Amniotic stem cell (primary cell): ENCODE measurements at regions not wholly inside any gene's neighbourhood (a gene's known extent, or its start where the extent isn't known, plus 50 kb on each side); places are given as distances from the start of the nearest gene placed in this dataset.
"Not testable (repeated sequence)": the region's sequence is repeated elsewhere in the genome, so short reads cannot be mapped to it uniquely, and the experiment has no call there.

Experiments
- DNase-seq: peaks from one replicate; lab custom pipeline; 2025; lab: John Stamatoyannopoulos, UW

DNA sequence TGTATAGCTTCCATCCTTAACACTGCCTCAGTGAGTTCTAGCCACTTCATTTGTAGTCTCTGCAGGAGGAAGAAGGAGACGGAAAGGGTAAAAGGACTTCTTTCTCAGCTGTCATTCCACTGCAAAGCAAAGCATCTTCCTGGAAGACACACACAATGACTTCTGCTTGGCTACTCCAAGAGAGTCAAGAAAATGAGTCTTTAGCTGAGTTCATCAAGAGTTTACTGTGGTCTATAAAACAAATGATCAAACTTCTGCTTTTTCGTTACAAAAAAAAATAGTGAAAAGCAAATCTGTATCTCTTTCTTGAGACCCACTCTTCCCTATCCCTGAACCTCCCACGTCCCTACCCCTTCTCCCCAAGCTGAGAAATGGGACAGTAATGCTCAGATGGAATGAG lies 205.0 kb upstream of the AHR start:
- no peak for DNase-seq

DNA sequence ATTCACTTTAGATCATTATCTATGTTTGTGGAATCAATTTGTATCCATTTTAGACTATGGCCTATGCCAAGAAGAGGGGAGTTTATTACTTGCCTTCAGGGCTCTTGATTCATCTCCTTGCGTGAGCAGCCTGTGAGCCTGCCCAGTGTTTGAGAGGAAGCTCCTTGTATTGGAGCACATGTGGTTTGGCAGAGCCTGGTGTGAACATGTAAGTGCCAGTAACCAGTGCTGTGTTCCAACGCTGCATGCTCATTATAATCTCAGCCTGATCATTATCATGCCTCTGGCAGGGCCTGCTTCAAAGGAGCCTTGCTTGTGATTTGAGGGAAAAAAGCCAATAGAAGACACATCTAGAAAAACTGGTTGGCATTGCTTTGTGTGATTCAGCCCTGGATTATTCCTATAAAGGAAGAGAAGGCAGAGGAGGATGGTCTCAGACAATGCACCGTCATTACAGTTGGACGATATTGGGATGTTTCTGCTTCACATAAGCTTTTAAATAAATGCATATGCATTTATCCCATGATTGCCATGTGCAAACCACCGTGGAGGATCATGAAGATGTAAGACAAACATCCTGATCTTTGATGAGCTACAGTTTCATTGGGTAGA lies 203.4 kb upstream of the AHR start:
- peak; percentile 16 for DNase-seq

DNA sequence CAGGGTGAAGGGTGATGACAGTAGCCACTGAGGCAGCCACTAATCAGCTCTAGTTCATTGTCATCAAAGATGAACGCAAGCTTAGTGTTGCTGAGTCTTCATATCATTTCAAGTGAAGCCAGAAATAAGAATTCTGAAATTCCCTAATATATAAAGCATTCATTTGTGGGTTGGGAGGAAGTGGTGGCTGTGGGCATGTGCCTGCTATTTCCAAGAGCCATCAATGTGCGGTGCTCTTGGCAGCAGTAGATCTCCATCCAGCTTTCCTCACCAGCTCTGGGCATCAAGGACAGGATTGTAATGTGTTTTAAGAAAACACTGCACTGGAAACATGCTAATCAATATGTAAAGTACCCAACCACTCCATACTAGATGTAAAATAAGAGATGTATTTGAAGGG lies 202.5 kb upstream of the AHR start:
- no peak for DNase-seq

DNA sequence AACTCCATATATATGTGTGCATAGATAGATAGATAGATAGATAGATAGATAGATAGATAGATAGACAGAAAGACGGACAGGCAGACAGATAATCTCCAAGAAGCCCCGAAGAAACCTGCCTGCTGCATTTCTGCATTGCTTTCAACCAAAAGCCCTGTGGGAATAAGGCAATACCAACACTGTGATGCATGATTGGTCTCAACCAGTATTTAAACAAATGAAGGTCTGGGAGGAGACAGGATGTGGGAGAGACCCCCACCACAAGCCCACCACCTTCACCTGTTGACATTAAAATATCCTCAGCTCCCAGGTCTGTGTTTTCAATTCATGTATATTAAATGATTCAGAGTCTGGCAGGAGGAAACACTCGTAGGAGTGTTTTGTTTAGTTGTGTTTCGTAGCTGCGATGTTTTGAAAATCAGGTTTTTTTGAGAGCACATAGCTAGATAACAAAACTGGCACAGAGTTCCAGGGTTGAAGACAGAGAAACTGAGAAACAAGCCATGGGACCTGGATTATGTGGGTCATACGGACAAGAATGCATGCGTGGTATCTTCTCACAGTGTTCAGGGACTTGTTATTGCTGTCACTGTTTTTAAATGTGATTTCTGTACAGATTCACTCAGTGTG lies 200.7 kb upstream of the AHR start:
- DNase-seq: no peak

DNA sequence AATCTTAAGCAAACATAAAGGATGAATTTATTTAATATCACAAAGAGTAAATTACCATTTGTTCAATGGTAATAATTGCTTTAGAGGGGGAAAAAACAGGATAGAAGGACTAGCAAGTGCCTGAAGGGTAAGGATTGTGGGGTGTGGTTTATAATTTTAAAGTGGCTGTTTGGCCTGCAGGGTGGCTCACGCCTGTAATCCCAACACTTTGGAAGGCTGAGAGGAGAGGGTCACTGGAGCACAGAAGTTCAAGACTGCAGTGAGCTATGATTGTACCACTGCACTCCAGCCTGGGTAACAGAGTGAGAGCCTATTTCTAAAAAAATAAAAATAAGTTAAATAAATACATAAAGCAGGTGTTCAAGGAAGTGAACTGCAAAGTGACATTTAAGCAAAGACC lies 199.9 kb upstream of the AHR start:
- DNase-seq: no peak

DNA sequence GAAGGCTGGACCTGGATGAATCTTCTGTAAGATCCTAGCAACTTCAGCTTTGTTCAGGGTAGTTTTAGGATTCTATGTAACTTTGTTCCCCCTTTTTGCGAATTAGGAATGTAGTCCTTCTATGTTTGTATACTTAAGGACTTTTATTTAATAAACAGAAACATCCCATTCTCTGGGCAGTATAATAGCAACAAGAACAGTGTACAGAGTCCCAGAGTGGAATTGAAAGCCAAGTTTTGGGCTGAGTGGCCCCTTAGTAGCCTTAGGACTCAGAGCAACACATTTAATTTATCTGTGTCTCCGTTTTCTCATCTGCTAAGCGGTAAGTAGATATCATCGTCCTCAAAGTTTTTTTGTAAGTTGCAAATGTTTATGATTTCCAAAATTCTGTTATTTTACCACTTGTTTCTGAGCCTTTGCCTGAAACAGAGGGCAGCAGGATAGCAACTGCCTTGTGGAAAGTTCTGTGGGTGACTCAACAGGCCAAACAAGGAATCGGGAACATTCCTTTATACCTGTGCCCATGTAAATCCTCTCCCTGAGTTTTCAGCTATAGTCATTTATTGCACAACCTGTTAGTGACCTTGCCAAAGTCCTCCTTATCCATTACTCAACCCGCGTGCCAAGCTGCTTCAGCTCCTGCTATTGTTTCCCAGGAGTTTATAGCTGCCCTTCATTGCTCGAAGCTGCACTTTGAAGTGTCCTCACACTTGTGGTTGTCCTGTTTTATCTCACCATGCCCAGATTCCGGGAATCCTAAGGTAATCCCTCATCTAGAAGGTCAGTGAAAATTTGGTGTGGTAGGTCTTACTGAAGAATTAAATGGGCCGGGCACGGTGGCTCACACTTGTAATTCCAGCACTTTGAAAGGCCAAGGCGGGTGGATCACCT lies 199.1 kb upstream of the AHR start:
- DNase-seq: no peak

DNA sequence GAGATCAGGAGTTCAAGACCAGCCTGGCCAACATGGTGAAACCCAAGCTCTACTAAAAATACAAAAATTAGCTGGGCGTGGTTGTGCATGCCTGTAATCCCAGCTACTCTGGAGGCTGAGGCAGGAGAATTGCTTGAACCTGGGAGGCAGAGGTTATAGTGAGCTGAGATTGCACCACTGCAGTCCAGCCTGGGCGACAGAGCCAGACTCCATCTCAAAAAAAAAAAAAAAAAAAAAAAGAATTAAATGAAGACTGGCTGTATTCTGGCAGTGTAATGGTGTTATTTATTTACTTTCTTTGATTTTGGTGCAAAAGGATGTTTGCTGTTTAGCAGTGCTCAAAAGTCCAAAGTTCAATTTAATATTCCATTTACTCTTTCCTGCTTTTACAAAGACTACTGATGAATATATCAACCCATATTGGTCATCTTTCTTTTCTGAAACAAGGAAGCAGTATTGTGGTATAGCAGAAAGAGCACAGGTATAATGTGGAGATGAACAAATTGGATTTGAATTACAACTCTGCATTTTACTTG lies 198.4 kb upstream of the AHR start:
- DNase-seq: not testable (repeated sequence)

DNA sequence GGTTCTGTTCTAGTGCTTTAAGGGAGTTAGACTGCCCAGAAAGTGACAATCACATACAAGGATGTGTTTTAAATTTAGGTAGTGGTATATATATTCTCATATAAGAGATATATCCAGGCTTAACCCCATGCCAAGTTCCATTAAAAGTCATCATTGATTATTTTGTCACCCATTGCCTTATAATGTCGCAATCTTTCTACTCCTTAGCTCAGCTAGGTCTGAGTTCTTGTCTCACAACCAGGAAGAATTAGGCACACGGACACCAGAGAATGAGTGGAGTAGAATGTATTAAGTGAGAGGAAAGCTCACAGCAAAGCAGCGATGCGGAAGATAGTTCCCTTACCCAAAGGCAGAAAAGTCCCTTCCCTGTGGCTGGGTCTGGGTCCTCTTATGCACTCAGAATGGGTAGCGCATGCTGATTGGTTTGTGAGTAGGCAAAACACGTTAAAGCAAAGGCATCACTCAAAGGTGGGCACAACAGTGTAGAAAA lies 197.2 kb upstream of the AHR start:
- DNase-seq: no peak

DNA sequence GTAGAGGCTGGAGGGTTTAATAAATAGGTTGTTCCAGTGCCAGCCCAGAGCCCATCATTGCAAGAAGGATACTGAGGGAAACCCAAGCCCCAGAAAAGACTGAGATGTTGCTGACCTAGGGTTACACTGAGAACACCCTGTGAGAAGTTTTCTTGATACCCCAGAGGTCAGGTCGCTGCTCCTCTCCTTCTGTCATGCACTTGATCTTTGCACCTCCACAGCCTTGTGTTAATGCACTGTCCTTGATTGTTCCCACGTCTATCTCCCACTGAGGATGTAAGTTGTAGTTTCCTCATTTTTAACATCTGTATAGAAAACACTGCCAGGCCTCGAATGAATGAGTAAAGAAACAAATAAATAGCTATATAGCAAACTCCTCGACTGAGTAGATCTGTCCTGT lies 195.3 kb upstream of the AHR start:
- no peak for DNase-seq

DNA sequence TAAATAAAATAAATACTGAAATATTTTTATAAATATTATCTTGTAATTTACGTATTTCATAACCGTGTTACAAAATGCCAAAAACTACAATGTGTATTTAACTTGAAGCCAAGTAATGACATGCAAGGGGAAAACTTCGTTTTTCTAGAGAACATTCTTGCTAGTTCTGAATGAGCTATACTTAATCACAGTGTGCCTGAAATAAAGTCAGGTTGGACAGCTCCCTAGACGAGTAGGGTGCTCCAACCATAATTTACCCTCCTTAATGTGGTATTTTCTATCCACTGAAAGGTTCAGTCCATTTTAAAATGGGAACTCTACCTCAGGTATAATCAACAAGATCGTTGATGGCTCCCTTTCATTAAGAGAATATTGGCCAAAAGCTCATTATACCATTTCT lies 194.5 kb upstream of the AHR start:
- DNase-seq: no peak

DNA sequence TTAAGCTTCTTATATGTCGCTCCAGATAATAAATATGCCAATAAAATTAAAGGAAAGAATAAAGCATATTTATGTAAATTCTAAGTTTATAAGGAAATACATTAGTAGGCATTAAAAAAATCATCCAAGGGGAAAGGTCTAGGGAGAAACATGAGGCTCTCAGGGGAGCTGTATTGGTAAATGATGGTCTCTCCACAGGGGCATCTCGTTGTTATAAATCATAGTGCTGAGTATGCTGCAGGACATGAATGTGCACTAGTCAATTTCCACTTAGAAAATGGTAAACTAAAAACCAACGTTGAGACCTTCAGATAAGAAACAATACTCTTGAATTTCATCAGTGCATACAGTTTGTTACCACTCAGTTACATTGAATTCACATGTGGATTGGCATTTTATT lies 194.0 kb upstream of the AHR start:
- no peak for DNase-seq

DNA sequence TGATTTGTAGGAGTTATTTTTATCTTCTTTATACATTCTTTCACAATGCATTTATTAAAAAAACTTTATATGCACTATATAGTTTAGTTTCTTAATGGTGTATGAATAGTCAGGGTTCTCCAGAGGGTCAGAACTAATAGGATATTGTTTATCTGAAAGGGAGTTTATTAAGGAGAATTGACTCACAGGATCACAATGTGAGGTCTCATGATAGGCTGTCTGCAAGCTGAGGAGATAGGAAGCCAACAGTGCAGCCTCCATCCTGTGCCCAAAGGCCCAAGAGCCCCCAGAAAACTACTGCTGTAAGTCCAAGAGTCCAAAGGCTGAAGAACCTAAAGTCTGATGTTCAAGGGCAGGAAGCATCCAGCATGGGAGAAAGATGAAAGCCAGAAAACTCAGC lies 192.8 kb upstream of the AHR start:
- DNase-seq: no peak

DNA sequence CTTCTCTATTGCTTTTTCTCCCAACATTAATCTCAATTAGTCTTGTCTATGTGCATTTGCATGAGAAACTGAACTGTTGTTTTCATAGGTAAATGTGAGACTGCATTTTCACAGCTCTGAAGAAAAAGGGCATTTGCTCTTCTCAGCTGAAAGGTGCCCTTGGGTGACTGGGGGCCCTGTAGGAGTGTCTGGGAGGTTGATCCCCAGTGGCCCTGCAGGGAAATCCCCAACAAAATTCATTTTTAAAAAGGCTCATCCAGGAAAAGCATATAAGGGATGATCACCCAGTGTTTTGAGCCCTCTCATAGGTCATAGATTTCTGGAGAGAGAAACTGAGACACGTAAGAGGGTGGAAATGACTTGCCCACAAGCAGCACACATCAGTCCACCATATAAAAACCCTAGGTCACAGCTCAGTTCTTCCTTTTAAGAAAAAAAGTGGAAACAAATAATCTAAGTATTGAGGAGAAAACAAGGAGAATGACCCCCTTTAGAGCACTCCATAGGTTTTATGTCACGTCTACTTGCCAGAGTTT lies 190.3 kb upstream of the AHR start:
- no peak for DNase-seq

DNA sequence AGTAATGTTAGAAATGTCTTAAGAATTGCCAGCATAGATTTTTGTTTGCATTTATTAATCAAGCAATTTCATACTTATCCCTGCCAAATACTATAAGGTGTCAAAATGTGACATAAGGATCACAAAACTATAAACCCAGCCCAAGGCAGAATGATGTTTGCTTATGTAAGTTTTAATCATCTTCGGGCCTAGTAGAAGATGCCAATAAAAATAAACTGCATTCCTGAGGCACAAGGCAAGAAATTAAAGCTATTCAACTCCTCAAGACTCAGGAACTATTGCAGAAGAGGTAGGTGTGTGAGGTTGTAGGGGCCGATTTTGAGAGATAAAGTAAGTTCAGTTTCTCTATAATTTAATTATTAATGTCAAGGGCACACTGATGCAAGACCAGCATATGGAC lies 189.4 kb upstream of the AHR start:
- no peak for DNase-seq

DNA sequence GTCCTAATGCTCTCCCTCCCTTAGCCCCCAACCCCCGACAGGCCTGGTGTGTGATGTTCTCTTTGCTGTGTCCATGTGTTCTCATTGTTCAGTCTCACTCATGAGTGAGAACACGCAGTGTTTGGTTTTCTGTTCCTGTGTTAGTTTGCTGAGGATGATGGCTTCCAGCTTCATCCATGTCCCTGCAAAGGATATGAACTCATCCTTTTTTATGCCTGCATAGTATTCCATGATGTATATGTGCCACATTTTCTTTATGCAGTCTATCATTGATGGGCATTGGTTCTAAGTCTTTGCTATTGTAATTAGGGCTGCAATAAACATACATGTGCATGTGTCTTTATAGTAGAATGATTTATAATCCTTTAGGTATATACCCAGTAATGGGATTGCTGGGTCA lies 184.7 kb upstream of the AHR start:
- DNase-seq: not testable (repeated sequence)

DNA sequence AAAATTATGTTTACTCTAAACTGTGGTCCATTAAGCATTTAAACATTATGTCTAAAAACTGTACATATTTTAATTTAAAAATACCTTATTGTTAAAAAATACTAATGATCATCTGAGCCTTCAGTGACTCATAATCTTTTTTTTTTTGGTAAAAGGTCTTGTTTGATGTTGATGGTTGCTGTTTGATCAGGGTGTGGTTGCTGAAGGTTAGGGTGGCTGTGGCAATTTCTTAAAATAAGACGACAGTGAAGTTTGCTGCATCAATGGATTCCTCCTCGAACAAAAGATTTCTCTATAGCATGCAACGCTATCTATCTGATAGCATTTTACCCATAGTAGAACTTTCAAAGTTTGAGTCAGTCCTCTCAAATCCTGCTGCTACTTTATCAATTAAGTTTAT lies 180.0 kb upstream of the AHR start:
- DNase-seq: no peak

DNA sequence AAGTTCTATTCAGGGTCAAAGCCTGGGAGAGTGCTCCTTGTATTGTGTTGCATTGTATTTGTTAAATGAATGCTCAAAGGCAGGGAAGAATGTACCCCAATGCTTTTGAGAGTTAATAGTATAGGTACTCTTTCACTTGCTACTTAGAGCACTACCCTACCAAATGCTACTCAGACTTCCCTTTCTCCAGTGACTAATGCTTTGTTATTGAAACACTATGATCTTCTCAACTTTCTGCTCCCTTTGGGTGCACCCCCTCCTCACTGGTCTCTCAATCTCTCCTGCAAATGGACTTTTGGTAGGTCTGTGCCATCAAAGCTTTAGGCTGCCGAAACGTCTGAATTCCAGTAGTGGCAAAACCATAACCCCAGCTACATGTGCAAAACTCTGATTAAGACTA lies 177.7 kb upstream of the AHR start:
- DNase-seq: no peak

DNA sequence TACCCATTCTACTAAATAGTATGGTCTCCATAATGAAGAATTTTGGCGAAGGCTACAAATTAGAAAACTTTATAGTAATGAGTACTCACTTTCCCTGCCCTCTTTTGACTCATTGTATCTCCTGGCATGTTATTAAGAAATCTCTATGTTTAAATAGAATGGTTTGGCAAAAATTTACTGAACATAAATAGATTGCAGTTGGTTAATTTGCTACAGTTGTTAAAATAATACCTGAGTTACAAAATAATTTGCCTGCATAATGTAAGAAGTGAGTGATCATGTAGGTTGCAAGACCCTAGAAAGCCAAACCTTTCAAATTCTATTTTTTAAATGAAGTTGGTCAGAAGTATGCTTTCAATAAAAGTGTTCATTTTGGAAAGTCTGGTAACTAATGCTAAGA lies 176.8 kb upstream of the AHR start:
- no peak for DNase-seq

DNA sequence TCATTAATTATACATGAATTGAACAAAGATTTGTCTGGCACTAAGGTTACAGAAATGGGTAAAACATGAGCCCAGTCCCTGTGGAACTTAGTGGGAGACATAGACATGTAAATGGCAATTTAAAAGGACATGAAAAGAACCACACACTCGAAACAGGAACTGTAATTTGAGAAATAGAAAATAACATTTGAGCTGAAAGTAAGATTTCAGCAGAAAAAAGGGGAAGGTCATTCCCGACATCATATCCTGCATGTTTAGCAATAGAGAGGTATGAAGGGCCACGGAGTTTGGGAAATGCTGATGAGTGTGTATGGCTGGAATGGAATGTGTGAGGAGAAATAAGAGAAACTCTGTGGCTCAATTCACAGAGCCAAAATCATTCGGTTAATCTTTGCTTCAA lies 175.4 kb upstream of the AHR start:
- DNase-seq: no peak

DNA sequence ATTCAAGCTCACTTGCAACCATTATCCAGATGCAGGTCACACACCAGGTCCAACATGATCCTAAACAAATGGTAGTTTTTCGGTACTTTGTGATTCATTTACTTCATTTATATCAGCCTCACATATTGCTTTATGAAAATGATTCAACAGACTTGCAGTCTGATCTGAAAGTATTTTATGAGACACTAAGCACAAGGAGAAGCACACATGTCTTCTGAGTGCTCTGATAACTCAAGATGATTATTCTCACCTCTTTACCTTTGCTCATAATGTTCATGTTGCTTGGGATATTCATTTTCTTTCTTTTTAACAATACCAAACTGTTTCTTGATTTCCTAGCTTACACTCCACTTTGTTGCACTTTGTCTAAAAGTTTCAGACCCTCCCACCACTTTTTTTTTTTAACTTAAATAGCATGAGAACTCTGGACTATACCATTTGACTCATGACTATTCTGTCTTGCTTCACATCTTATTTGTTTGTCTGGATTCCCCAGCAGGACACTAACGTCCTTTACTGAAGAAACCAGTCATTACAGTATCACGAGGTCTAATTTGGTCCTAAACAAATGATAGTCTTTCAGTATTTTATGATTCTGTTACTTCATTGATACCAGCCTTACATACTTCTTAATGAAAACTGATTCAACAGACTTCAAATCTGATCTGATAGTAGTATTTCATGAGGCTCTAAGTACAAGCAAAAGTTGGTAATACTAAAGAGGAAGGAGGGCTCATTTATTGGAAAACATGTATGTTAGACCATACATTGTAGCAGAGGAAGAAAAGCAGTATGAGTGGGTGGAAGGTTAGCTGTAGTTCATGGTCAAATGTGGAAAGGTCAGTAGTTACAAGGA lies 171.8 kb upstream of the AHR start:
- DNase-seq: no peak

DNA sequence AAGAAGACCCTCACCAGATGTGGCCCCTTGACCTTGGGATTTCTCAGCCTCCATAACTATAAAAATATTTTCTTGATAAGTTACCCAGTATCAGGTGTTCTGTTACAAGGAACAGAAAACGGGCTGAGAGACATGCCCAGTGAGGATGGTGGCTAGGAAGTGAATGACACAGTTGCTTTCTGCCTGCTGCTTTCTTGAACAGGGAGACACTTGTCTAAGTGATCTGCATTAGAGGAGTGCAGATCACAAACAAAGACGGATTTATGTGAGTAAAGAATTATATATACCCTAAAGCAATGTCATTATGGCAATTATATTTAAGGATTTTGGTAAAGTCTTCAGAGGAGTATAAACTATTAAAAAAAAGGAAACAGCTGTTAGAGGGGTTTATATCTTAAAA lies 169.2 kb upstream of the AHR start:
- no peak for DNase-seq
